GM12878 (cell line): ENCODE measurements at regions not wholly inside any gene's neighbourhood (a gene's known extent, or its start where the extent isn't known, plus 50 kb on each side); places are given as distances from the start of the nearest gene placed in this dataset.

ENCODE experiments used
- ATAC-seq: fragments of 200-7000 bp; cut with Tn5 transposase; 3 replicates; pipeline ENCODE4 v1.9.1; 2020; ENCODE audit warnings: mild to moderate bottlenecking, moderate library complexity
- BruUV-seq: library from RNA; stranded (reverse); fragments of 400-500 nt; replicated peaks from 2 replicates; lab custom pipeline; 2021; lab: Mats Ljungman, UMichigan
- CTCF ChIA-PET: fragments of 300-600 bp; sonication (Branson Sonifier 250); formaldehyde crosslinking; extraction: SDS; loops from one replicate; lab custom pipeline; 2021; ENCODE audit warnings: inconsistent platforms; lab: Yijun Ruan, JAX
- POLR2A ChIA-PET: fragments of 350-600 bp; formaldehyde crosslinking; extraction: SDS; loops from one replicate; lab custom pipeline; 2021; ENCODE audit warnings: inconsistent platforms; lab: Charles Lee
- RAD21 ChIA-PET: fragments of 300-600 bp; sonication (Branson Sonifier 250); formaldehyde crosslinking; loops from one replicate; lab custom pipeline; 2023; ENCODE audit warnings: antibody characterized with exemption; ENCODE audit not compliant: unreplicated experiment; lab: Charles Lee
- SMC1A ChIA-PET: fragments of 300-600 bp; sonication (Branson Sonifier 250); formaldehyde crosslinking; loops from one replicate; lab custom pipeline; 2023; ENCODE audit not compliant: unreplicated experiment, uncharacterized antibody; lab: Charles Lee
- DNase-seq: peaks from one replicate; pipeline ENCODE4 v3.0.0-alpha.2; 2011; ENCODE audit warnings: low read depth, low spot score
- FAIRE-seq: peaks from 3 replicates; lab custom pipeline; 2011; peaks lifted over from hg19 to GRCh38; lab: Jason Lieb, UNC
- H2AFZ ChIP-seq: 2 replicates; pipeline ENCODE4 v1.6.0; 2011; ENCODE audit warnings: low read depth, low read length, control low read depth; ENCODE audit not compliant: control insufficient read depth
- H3K27ac ChIP-seq: 2 replicates; pipeline ENCODE4 v1.5.1; 2011; ENCODE audit warnings: control low read depth; ENCODE audit not compliant: control insufficient read depth, insufficient read depth
- H3K27me3 ChIP-seq, 2 experiments: replicated peaks in 1 of 2; 2 replicates each; pipeline versions ENCODE4 v1.6.0 to v1.6.1; 2011; ENCODE audit warnings: low read length in 1 of 2; ENCODE audit not compliant: control insufficient read depth in 2 of 2, insufficient read depth in 2 of 2
- H3K36me3 ChIP-seq, 2 experiments: 2 replicates each; pipeline ENCODE4 v1.5.1; 2011; ENCODE audit warnings: low read length in 1 of 2; ENCODE audit not compliant: control insufficient read depth in 2 of 2, insufficient read depth in 2 of 2
- H3K4me1 ChIP-seq: 2 replicates; pipeline ENCODE4 v1.6.1; 2011; ENCODE audit warnings: mild to moderate bottlenecking, low read length, moderate library complexity, mixed read lengths; ENCODE audit not compliant: control insufficient read depth, insufficient read depth
- H3K4me2 ChIP-seq: 2 replicates; pipeline ENCODE4 v1.6.0; 2011; ENCODE audit warnings: control low read depth; ENCODE audit not compliant: control insufficient read depth, insufficient read depth
- H3K4me3 ChIP-seq: fragments of 200-600 bp; sonication (generic); 2 replicates; pipeline ENCODE4 v1.5.1; 2016
- H3K79me2 ChIP-seq: 2 replicates; pipeline ENCODE4 v1.6.0; 2011; ENCODE audit warnings: low read length; ENCODE audit not compliant: control insufficient read depth, insufficient read depth
- H3K9ac ChIP-seq: 2 replicates; pipeline ENCODE4 v1.8.0; 2011; ENCODE audit warnings: low read length, control low read depth, mixed read lengths; ENCODE audit not compliant: control insufficient read depth, insufficient read depth
- H3K9me3 ChIP-seq: replicated peaks from 3 replicates; pipeline ENCODE4 v1.5.1; 2011; ENCODE audit warnings: mild to moderate bottlenecking, low read length; ENCODE audit not compliant: control insufficient read depth, insufficient read depth
- H4K20me1 ChIP-seq: 2 replicates; pipeline ENCODE4 v1.6.0; 2011; ENCODE audit not compliant: control insufficient read depth, insufficient read depth
- CUX1 ChIP-seq: IDR thresholded peaks from 2 replicates; pipeline ENCODE4 v1.6.1; 2012; ENCODE audit warnings: improper control_type of control experiment, low read depth, low read length; ENCODE audit not compliant: insufficient replicate concordance
- MYB ChIP-seq: fragments of 150-350 bp; IDR thresholded peaks from 2 replicates; pipeline ENCODE4 v1.6.1; 2014; ENCODE audit warnings: mild to moderate bottlenecking, low read depth, low read length, borderline replicate concordance
- SIX5 ChIP-seq: IDR thresholded peaks from 2 replicates; pipeline ENCODE4 v1.6.1; 2011; ENCODE audit warnings: mild to moderate bottlenecking, low read depth, low read length, moderate library complexity; ENCODE audit not compliant: severe bottlenecking
- TAF1 ChIP-seq: IDR thresholded peaks from 2 replicates; pipeline ENCODE4 v1.6.1; 2011; ENCODE audit warnings: mild to moderate bottlenecking, low read depth, low read length, borderline replicate concordance
- TCF3 ChIP-seq: IDR thresholded peaks from 2 replicates; pipeline ENCODE4 v1.6.1; 2012; ENCODE audit warnings: low read depth, mild to moderate bottlenecking, low read length, borderline replicate concordance; ENCODE audit not compliant: insufficient read depth
- WGBS: methylation state at CpG from one replicate; pipeline ENCODE4 v1.1.6; 2016; ENCODE audit warnings: low lambda C conversion rate; ENCODE audit not compliant: insufficient replicate concordance, insufficient coverage; ENCODE audit errors: missing lambda C conversion rate; 5-methylcytosine and 5-hydroxymethylcytosine counted together
- in situ Hi-C: fragments of 300-500 bp; cut with MboI; formaldehyde crosslinking; loops from 9 replicates; pipeline ENCODE4 v1.14.3; 2018; ENCODE audit warnings: mixed read lengths
- intact Hi-C: fragments of 100-400 bp; cut with micrococcal nuclease; formaldehyde crosslinking; loops from one replicate; pipeline ENCODE4 v1.14.2; 2022; ENCODE audit not compliant: unreplicated experiment

DNA sequence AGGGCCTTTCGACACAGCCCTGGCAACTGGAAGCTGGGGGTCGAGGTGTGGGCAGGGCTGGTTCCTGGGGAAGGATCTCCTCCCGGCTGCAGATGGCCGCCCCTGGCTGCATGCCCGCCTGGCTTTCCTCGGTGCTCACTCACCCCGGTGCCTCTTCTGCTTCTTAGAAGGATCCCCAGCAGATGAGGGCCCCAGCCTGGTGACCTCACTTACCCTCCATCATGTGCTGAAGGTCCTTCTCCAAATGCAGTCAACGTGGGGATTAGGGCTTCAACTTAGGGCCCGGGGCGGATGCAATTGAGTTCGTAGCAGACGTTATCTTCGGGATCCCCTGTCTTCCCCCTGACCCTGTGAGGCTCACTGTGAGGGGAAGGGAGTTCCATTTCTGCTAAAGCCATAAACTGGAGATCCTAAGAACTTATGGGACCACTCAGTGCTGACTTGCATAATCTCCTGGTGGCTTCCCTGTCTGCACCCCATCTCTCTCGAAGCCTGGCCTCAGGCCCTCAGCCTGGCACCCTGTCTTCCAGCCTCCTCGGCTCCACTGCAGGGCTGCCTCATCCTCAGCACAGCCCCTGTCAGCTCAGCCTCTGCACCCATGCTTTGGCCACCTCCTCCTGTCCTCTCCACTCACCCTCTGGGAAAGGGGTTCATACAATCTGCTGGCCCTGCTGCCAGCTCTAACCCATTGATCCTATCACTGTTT is 92.6 kb downstream of the THBS2 start:
- POLR2A ChIA-PET = no interaction called here
- no peaks in the 10 kb centered on the region; the same call in 2 of the 3 replicates for H3K9me3 ChIP-seq
- TF ChIP-seq TCF3 (no peak), CUX1 (no peak), TAF1 (no peak), MYB (no peak), SIX5 (no peak)
- TF ChIP-seq, all 136 proteins: peak for 0
- Histone ChIP-seq H3K4me2 (no peak overlapping the region), H4K20me1 (no peaks in the 10 kb centered on the region), H2AFZ (no peak overlapping the region), H3K27me3 (no peaks in the 10 kb centered on the region), H3K9ac (no peak overlapping the region), H3K27ac (no peak overlapping the region), H3K4me1 (no peaks in the 10 kb centered on the region), H3K4me3 (no peak overlapping the region), H3K36me3 (no peaks in the 10 kb centered on the region), H3K79me2 (no peaks in the 10 kb centered on the region)
- no peak for FAIRE-seq
- no peak for ATAC-seq
- intact Hi-C loops (no loop called here), in situ Hi-C loops (no loop called here)
- RAD21 ChIA-PET = no interaction called here
- CTCF ChIA-PET = no interaction called here
- DNase-seq = no peak
- SMC1A ChIA-PET = no interaction called here
- no TSS peak for BruUV-seq
- 36% methylated on average over 13 of the region's 15 CpGs for WGBS
